Esophagus (tissue), 2 donors: ENCODE measurements at regions not wholly inside any gene's neighbourhood (a gene's known extent, or its start where the extent isn't known, plus 50 kb on each side); places are given as distances from the start of the nearest gene placed in this dataset.
"Not testable (repeated sequence)": the region's sequence is repeated elsewhere in the genome, so short reads cannot be mapped to it uniquely, and the experiment has no call there.

Source experiments
- H3K27ac ChIP-seq, 2 donors: one replicate each; pipeline ENCODE4 v1.5.1; 2013; ENCODE audit warnings: low read depth in 2 of 2, mild to moderate bottlenecking in 2 of 2, inconsistent platforms in 1 of 2, low read length in 1 of 2, moderate library complexity in 1 of 2
- H3K27me3 ChIP-seq, 2 donors: one replicate each; pipeline ENCODE4 v1.6.1; 2013; ENCODE audit warnings: low read length in 2 of 2, control low read depth in 1 of 2, mild to moderate bottlenecking in 1 of 2; ENCODE audit not compliant: insufficient read depth in 2 of 2, control insufficient read depth in 1 of 2
- H3K36me3 ChIP-seq, 2 donors: one replicate each; pipeline ENCODE4 v1.6.1; 2013; ENCODE audit warnings: low read length in 1 of 2; ENCODE audit not compliant: control insufficient read depth in 2 of 2, insufficient read depth in 2 of 2
- H3K4me1 ChIP-seq, 2 donors: one replicate each; pipeline ENCODE4 v1.6.1; 2013; ENCODE audit warnings: low read length in 1 of 2; ENCODE audit not compliant: control insufficient read depth in 2 of 2, insufficient read depth in 2 of 2
- H3K4me3 ChIP-seq, 2 donors: one replicate each; pipeline ENCODE4 v1.5.1; 2013; ENCODE audit warnings: low read length in 2 of 2, mild to moderate bottlenecking in 2 of 2, low read depth in 1 of 2, moderate library complexity in 1 of 2
- H3K9me3 ChIP-seq, 2 donors: one replicate each; pipeline ENCODE4 v1.6.1; 2013; ENCODE audit warnings: mild to moderate bottlenecking in 2 of 2, low read depth in 1 of 2, low read length in 1 of 2, moderate library complexity in 1 of 2; ENCODE audit not compliant: control insufficient read depth in 2 of 2, insufficient read depth in 1 of 2
- WGBS, 2 donors: extraction: QIAGEN DNeasy Blood & Tissue Kit; methylation state at CpG; one replicate each; pipeline ENCODE4 v1.1.7; 2013; 5-methylcytosine and 5-hydroxymethylcytosine counted together
- donor health status: healthy with polysubstance abuse.
- donor health status: Bipolar disorder and iron deficiency.

- not testable (repeated sequence) for H3K36me3 ChIP-seq, H3K4me3 ChIP-seq, H3K27ac ChIP-seq, H3K4me1 ChIP-seq, H3K9me3 ChIP-seq, H3K27me3 ChIP-seq
- 90 to 95% methylated on average over 5 of the region's 5 CpGs for WGBS, 2 donors
Measured at GRCh38 chr6:22171006-22171405, 125.8 kb downstream of the PRL start.

DNA sequence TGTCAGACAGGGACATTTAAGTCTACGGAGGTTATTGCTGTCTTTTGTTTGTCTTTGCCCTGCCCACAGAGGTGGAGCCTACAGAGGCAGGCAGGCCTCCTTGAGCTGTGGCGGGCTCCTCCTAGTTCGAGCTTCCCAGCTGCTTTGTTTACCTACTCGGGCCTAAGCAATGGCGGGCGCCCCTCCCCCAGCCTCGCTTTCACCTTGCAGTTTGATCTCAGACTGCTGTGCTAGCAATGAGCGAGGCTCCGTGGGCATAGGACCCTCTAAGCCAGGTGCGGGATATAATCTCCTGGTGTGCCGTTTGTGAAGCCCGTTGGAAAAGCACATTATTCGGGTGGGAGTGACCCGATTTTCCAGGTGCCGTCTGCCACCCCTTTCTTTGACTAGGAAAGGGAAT lies 125.0 kb downstream of the PRL start:
- not testable (repeated sequence) for H3K4me3 ChIP-seq, H3K4me1 ChIP-seq, H3K27me3 ChIP-seq, H3K36me3 ChIP-seq, H3K27ac ChIP-seq, H3K9me3 ChIP-seq
- 90 to 95% methylated on average over 15 of the region's 15 CpGs for WGBS, 2 donors

DNA sequence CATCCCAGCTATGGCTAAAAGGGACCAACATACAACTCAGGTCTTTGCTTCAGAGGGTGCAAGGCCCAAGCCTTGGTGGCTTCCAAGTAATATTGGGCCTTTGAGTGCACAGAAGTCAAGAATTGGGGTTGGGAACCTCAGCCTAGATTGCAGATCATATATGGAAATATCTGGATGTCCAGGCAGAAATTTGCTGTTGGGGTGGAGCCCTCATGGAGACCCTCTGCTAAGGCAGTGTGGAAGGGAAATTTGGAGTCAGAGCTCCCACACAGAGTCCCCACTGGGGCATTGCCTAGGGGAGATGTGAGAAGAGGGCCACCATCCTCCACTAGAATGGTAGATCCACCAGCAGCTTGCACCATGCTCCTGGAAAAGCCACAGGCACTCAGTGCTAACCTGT lies 123.5 kb downstream of the PRL start:
- H3K27ac ChIP-seq: no peak overlapping the region
- no peaks in the 10 kb centered on the region for H3K27me3 ChIP-seq
- no peaks in the 10 kb centered on the region for H3K4me1 ChIP-seq
- no peak overlapping the region for H3K4me3 ChIP-seq
- H3K9me3 ChIP-seq: peaks cover 7% of the 10 kb centered on the region in 2 donors
- no peaks in the 10 kb centered on the region for H3K36me3 ChIP-seq

DNA sequence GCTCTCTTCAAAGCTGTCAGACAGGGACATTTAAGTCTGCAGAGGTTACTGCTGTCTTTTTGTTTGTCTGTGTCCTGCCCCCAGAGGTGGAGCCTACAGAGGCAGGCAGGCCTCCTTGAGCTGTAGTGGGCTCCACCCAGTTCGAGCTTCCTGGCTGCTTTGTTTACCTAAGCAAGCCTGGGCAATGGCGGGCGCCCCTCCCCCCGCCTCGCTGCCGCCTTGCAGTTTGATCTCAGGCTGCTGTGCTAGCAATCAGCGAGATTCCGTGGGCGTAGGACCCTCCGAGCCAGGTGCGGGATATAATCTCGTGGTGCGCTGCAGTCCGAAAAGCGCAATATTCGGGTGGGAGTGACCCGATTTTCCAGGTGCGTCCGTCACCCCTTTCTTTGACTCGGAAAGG lies 116.6 kb downstream of the PRL start:
- not testable (repeated sequence) for H3K9me3 ChIP-seq, H3K4me1 ChIP-seq, H3K27me3 ChIP-seq, H3K36me3 ChIP-seq, H3K4me3 ChIP-seq, H3K27ac ChIP-seq
- 80 to 88% methylated on average over 18 to 20 of the region's 20 CpGs for WGBS, 2 donors

- Histone ChIP-seq H3K36me3 (no peaks in the 10 kb centered on the region), H3K4me3 (no peak overlapping the region), H3K9me3 (no peaks in the 10 kb centered on the region), H3K4me1 (no peaks in the 10 kb centered on the region), H3K27me3 (no peaks in the 10 kb centered on the region), H3K27ac (no peak overlapping the region)
Measured at GRCh38 chr6:22184371-22184770, 112.5 kb downstream of the PRL start.

DNA sequence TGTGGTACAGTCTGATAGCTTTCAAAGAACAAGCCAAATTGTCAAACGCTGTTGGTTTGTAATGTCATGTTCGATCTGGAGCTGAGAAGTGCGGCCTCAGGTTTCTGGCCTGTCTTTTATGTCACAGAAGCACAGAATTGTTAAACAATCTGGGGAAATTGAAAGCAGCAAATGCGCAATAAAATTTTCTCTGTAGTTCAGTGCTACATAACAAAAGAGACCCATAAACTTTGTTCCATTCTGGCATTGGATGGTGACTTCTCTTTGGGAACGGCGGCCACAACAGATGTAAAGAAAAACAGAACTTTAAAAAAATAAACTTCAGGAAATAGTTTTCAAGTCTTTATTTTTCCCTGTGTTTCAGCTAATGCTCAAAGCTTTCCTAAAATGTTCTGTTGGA lies 106.9 kb downstream of the PRL start:
- no peaks in the 10 kb centered on the region for H3K4me1 ChIP-seq
- no peak overlapping the region for H3K4me3 ChIP-seq
- no peaks in the 10 kb centered on the region for H3K27me3 ChIP-seq
- 91 to 93% methylated on average over 6 of the region's 6 CpGs for WGBS, 2 donors
- no peaks in the 10 kb centered on the region for H3K9me3 ChIP-seq
- no peak overlapping the region for H3K27ac ChIP-seq
- no peaks in the 10 kb centered on the region for H3K36me3 ChIP-seq

GRCh38 chr6:22194188-22194921 lies 102.5 kb downstream of the PRL start:
- Histone ChIP-seq H3K4me1 (no peaks in the 10 kb centered on the region), H3K9me3 (no peaks in the 10 kb centered on the region), H3K4me3 (no peak overlapping the region), H3K27ac (no peak overlapping the region), H3K36me3 (no peaks in the 10 kb centered on the region), H3K27me3 (no peaks in the 10 kb centered on the region)
- WGBS, 2 donors: 68 to 75% methylated on average over 3 of the region's 3 CpGs

GRCh38 chr6:22199771-22200170 lies 97.1 kb downstream of the PRL start:
- H3K4me3 ChIP-seq: no peak overlapping the region
- WGBS, 2 donors: 74 to 91% methylated on average over 3 of the region's 3 CpGs
- no peaks in the 10 kb centered on the region for H3K27me3 ChIP-seq
- no peaks in the 10 kb centered on the region for H3K36me3 ChIP-seq
- H3K9me3 ChIP-seq: no peaks in the 10 kb centered on the region
- no peak overlapping the region for H3K27ac ChIP-seq
- no peaks in the 10 kb centered on the region for H3K4me1 ChIP-seq

DNA sequence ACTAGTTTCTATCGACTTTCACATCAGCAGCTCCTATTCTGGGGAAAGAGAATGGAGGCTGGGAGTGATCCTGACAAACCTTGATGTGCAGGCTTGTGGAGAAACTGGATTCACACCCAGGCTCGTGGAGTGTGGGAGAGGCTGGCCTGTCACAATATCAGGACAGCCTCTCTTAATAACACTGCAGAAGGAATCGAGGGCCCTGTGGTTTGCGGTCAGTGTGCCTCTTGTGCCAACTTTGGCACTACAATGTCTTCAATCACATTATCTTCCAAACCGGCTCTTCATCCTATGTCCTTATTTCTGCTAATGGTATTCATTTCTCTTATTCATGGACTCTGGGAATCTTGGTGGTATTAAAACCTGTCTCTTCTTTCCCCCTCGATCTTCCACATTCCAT lies 92.7 kb downstream of the PRL start:
- H3K4me1 ChIP-seq: no peaks in the 10 kb centered on the region
- no peaks in the 10 kb centered on the region for H3K9me3 ChIP-seq
- H3K36me3 ChIP-seq: no peaks in the 10 kb centered on the region
- no peak overlapping the region for H3K27ac ChIP-seq
- H3K4me3 ChIP-seq: no peak overlapping the region
- WGBS, 2 donors: 75 to 93% methylated on average over 6 of the region's 6 CpGs
- no peaks in the 10 kb centered on the region for H3K27me3 ChIP-seq

DNA sequence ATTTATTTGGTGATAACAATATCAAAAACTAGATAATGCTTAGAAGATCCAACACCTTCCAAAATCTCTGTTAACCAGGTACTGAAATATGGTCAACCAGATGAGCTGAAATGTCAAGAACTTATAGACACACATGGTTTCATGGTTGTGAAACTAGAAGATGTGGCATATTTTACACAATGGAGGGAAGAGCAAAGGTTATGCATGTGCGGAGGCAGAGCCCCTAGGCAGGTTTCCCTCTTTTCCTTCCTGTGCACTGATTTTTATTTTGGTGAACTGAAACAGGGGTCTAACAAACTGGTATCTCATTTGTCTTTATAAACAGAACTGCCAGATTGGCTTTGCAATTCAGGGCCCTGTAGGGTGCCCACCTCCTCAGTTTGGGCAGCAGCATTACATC lies 91.6 kb downstream of the PRL start:
- H3K27ac ChIP-seq: no peak overlapping the region
- H3K9me3 ChIP-seq: no peaks in the 10 kb centered on the region
- 86 to 88% methylated on average over 1 of the region's 1 CpG for WGBS, 2 donors
- H3K4me1 ChIP-seq: no peaks in the 10 kb centered on the region
- no peak overlapping the region for H3K4me3 ChIP-seq
- no peaks in the 10 kb centered on the region for H3K27me3 ChIP-seq
- H3K36me3 ChIP-seq: no peaks in the 10 kb centered on the region
